Mesothelial cell of epicardium (in vitro differentiated cells): ENCODE measurements at regions not wholly inside any gene's neighbourhood (a gene's known extent, or its start where the extent isn't known, plus 50 kb on each side); places are given as distances from the start of the nearest gene placed in this dataset.

ENCODE experiments used
- DNase-seq, 2 experiments: peaks; one replicate each; pipeline ENCODE4 v3.0.0; 2021; ENCODE audit warnings: low spot score in 2 of 2; ENCODE audit not compliant: unreplicated experiment in 2 of 2
- H3K27ac Mint-ChIP-seq: 2 replicates; pipeline ENCODE4 v1.8.0; 2021; ENCODE audit warnings: mixed read lengths
- H3K27me3 Mint-ChIP-seq: 2 replicates; pipeline ENCODE4 v1.8.0; 2021; ENCODE audit warnings: low read depth, mixed read lengths
- H3K36me3 Mint-ChIP-seq: 2 replicates; pipeline ENCODE4 v1.8.0; 2021; ENCODE audit warnings: mixed read lengths
- H3K4me1 Mint-ChIP-seq: 2 replicates; pipeline ENCODE4 v1.8.0; 2021; ENCODE audit warnings: mixed read lengths
- H3K4me3 Mint-ChIP-seq: 2 replicates; pipeline ENCODE4 v1.8.0; 2021; ENCODE audit warnings: mild to moderate bottlenecking, moderate library complexity, mixed read lengths
- H3K9me3 Mint-ChIP-seq: 2 replicates; pipeline ENCODE4 v1.8.0; 2021; ENCODE audit warnings: mixed read lengths
- TF ChIP-seq, protein P1 (sequence below): fragments of 200-600 bp; sonication (generic); IDR thresholded peaks from one replicate; pipeline ENCODE4 v1.5.0; 2021; ENCODE audit warnings: antibody characterized with exemption; ENCODE audit not compliant: unreplicated experiment

DNA sequence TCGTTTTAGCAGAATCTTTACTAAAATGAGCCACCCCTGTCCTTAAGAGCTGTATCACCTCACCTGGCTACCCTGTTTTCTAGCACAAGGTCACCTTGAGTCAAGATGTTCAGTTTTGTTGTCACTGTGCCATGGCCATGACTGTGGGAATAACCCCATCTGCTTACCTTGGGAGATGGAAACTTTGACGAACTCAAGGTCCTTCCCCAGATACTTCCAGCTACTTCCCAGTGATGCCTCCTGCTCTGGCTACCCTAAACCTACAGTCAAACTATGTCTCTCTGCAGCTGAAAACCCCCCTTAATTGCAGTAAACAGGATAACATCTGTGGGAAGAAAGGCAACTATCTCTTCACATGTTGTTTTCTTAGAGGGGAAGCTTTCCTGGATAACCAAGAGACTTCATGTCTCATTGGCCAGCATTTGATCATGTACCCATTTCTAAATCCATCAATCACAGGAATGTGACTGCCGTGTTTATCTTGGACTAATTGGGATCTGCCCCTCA is 89.5 kb upstream of the C1orf21 start:
- peaks cover 12% of the 10 kb centered on the region for H3K9me3 Mint-ChIP-seq

DNA sequence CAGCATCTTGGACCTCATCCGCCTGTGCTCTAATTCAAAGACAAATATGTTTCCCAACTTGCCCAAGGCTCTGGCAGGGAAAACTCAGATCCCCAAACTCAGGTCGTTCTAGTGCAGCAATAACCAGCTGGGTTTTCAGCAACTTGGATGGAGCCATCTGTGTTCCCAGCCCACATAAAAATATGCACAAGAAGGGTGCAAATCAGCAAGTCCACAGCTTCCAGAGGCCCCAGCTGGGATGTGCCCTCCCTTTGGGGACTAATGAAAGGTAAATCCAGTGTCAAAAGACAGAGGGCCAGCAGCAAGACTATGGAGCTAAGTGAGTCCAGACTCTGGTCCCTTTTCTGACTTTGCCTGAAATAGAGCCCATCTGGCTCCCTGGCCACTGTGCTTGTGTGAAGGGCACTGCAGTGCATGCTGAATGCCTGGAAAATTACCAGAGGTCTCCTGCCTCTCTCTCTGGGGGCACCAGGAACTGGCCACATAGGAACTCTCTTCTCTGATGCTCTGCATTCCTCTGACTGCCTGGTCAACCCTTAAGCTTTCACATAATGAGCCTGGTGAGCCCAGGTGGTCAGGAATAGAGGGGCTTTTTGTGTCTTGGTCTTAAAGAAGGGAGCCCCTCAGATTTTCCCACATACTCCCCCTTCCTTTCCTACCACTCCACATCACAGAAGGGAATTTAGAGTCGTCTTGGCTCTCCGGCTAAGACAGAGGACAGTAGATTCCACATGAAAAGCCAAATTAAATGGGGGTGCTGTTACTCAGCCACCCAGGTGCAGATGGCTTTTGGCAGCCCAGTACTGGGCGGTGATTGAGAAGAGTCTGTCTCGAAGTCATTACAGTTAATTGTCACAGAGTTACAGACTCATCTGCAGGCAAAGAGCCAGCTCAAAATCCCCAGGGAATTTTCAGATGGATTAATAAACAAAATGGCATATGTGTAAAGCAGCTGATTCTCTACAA is 88.1 kb upstream of the C1orf21 start:
- Mint-ChIP-seq H3K36me3 (peaks cover 6% of the 10 kb centered on the region), H3K27me3 (no peaks in the 10 kb centered on the region), H3K4me1 (peaks cover 11% of the 10 kb centered on the region), H3K27ac (no peak overlapping the region), H3K9me3 (peaks cover 13% of the 10 kb centered on the region), H3K4me3 (no peak overlapping the region)
- TF ChIP-seq, protein P1, sequence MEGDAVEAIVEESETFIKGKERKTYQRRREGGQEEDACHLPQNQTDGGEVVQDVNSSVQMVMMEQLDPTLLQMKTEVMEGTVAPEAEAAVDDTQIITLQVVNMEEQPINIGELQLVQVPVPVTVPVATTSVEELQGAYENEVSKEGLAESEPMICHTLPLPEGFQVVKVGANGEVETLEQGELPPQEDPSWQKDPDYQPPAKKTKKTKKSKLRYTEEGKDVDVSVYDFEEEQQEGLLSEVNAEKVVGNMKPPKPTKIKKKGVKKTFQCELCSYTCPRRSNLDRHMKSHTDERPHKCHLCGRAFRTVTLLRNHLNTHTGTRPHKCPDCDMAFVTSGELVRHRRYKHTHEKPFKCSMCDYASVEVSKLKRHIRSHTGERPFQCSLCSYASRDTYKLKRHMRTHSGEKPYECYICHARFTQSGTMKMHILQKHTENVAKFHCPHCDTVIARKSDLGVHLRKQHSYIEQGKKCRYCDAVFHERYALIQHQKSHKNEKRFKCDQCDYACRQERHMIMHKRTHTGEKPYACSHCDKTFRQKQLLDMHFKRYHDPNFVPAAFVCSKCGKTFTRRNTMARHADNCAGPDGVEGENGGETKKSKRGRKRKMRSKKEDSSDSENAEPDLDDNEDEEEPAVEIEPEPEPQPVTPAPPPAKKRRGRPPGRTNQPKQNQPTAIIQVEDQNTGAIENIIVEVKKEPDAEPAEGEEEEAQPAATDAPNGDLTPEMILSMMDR = no peak
- no peak for DNase-seq

More for the DNA sequence above, 89.5 kb upstream of the C1orf21 start:
- Mint-ChIP-seq H3K36me3 (peaks cover under 1% of the 10 kb centered on the region), H3K27ac (no peak overlapping the region), H3K4me3 (no peak overlapping the region), H3K4me1 (peaks cover 11% of the 10 kb centered on the region), H3K27me3 (no peaks in the 10 kb centered on the region)
- DNase-seq = no peak
- TF ChIP-seq, protein P1 = no peak

DNA sequence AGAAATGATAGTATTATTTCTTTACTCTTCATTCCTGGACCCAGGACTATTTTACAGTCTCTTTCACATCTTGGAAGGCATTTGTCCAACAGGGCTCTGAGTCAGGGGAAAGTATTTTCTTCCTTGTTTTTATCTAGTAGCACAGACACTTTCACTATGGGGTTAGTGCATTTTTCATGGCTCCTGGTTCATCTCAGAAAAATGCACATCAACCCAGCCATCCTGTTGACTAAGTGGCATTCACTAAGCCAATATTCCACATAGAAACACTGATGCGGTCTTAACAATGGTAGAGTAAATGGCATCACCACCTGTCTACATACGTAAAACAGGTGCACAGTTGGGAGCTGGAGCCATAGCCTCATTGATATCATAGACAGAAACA is 87.4 kb upstream of the C1orf21 start:
- H3K27me3 Mint-ChIP-seq = no peaks in the 10 kb centered on the region

DNA sequence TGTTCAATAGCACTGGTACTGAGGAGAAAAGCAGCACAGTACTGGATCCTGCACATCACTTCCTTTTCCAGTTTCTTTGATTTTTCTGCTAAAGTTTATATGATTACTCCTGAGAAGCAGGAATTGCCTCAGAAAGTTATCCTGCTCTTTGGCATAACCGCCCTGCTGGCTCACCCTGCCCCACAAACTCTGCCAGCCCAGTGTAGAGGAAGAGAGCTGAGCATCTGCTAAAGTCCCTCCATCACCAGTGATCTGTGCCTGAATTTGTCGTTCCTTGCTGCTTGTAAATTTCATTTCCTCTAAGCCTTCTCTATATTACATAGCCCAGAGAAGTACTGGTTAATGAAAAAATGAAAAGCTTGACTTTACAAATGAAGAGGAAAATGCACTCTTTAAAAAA is 87.0 kb upstream of the C1orf21 start:
- Mint-ChIP-seq H3K36me3 (peaks cover 7% of the 10 kb centered on the region), H3K27me3 (no peaks in the 10 kb centered on the region), H3K27ac (no peak overlapping the region), H3K9me3 (peaks cover 24% of the 10 kb centered on the region), H3K4me1 (peaks cover 11% of the 10 kb centered on the region), H3K4me3 (no peak overlapping the region)
- no peak for DNase-seq
- TF ChIP-seq, protein P1 = no peak

More for the DNA sequence above, 87.4 kb upstream of the C1orf21 start:
- H3K9me3 Mint-ChIP-seq = peaks cover 20% of the 10 kb centered on the region
- no peak overlapping the region for H3K4me3 Mint-ChIP-seq
- peaks cover 7% of the 10 kb centered on the region for H3K36me3 Mint-ChIP-seq
- peaks cover 11% of the 10 kb centered on the region for H3K4me1 Mint-ChIP-seq
- no peak overlapping the region for H3K27ac Mint-ChIP-seq
- DNase-seq = no peak
- TF ChIP-seq, protein P1 = no peak

DNA sequence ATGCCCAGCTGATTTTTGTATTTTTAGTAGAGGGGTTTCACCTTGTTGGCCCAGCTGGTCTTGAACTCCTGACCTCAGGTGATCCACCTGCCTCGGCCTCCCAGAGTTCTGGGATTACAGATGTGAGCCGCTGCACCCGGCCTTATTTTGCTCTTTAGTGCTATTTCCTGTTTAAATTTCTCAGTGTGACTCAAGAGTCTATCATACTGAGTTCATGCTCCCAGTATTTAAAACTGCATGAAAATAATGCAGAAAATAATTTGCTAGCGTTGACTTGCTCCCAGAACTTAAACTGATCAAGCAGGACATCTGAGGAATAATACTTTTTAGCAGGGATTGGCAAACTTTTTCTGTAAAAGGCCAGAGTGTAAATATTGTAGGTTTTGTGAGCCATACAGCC is 86.4 kb upstream of the C1orf21 start:
- Mint-ChIP-seq H3K27me3 (no peaks in the 10 kb centered on the region), H3K27ac (no peak overlapping the region), H3K4me1 (peaks cover 11% of the 10 kb centered on the region), H3K9me3 (peaks cover 30% of the 10 kb centered on the region), H3K4me3 (no peak overlapping the region), H3K36me3 (peaks cover 7% of the 10 kb centered on the region)
- TF ChIP-seq, protein P1 = no peak
- no peak for DNase-seq
